Activated naive CD4-positive, alpha-beta T cell treated with anti-CD3 and anti-CD28 coated beads, Interleukin-2, amount 50 U/mL, for 16 hours (primary cell): ENCODE measurements at regions not wholly inside any gene's neighbourhood (a gene's known extent, or its start where the extent isn't known, plus 50 kb on each side); places are given as distances from the start of the nearest gene placed in this dataset.

ENCODE experiments used
- DNase-seq: peaks from one replicate; pipeline ENCODE4 v3.0.0-alpha.2; 2020

DNA sequence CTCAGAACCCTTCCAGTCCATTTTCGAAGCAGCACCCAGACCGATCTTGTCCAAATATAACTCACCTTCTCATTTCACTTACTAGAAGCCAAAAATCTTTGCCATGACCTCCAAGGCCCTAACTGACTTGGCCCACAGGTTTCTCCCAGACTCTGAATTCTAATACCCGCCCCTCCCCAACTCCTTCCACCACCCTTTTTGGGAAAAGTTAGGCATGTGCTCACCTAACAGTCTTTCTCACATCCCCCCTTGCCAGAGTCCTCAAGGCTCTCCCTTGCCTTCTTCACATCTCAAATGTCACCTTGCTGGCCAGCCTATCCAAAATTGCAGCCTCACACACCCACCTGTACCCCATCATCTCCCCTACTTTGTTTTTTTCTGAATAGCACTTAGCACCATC, 369.3 kb downstream of the NXPE2 start:
- DNase-seq = no peak

DNA sequence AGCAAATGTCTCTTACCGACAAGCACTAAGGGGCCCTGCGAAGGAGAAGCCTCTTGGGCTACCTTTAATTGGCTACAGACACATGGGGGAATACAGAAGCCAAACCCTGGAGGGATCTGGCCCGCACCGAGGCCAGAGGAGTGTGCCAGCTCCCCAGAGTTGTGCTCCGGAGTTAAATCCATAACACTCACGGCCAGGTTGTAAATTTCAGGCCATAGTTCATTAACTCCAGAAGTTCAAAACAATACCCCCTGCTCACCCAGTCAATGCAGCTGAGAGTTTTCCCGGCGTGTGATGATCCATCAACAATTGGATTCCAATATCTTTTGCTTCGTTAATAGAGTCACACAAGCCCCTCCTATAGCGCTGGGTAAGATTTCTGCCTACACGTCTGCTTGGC, 371.5 kb downstream of the NXPE2 start:
- no peak for DNase-seq

DNA sequence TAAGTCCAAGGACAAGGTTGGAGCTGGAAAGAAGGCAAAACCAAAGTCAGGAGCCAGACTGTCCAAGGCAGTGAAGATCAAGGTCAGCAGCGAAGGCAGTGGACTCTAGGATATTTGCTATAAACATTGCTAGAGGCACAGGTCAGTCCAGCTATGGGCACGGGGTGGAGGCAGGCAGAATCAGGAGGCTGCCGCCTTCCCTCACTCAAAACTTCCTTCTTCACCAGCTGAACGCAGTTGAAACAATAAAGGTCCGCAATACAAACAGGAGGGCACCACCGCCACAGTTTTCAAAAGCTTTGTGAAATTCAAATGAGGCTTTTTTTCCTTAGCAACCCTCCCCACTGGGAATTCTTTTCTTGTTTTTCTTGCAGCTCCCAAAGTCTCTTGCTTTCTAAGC, 372.4 kb downstream of the NXPE2 start:
- DNase-seq = no peak

DNA sequence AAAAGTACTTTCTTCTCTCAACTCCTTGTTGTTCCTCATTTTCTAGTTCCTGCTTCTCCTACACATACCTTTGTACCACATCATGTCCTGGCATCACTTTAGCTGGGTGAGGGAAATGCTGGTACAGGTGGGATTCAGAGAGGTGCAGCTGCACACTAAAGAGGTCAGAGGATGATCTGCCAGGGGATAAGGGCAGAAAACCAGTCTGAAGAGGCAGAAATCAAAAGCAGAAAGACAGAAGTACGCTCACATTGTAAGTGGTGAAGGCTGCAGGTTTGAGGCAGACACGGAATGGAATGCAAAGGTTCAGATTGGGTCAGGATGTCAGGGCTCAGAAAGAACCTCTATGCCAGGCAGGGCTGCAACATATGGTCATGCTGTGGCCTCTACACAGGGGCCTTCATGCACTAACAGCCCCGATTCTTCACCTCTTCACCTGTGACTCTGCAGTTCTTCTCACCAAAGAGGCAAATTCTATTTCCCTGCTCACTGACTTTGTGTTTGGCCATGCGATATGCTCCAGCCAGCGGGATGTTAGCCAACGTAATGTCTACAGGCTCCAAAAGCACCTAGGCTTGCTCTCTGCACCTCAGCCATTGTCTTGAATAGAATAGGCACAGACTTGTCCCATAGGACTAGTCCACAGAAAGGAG, 373.7 kb downstream of the NXPE2 start:
- DNase-seq = no peak

DNA sequence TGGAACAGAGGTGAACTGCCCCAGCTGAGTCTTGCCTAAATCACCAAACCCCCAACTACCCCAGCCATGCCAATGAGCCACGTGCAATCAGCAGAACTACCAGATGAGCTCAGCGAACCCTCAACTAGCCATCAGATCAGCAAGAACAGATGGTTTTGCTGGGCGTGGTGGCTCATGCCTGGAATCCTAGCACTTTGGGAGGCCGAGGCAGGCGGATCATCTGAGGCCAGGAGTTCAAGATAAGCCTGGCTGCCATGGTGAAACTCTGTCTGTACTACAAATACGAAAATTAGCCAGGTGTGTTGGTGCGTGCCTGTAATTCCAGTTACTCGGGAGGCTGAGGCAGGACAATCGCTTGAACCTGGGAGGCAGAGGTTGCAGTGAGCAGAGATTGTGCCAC, 374.3 kb downstream of the NXPE2 start:
- no peak for DNase-seq

DNA sequence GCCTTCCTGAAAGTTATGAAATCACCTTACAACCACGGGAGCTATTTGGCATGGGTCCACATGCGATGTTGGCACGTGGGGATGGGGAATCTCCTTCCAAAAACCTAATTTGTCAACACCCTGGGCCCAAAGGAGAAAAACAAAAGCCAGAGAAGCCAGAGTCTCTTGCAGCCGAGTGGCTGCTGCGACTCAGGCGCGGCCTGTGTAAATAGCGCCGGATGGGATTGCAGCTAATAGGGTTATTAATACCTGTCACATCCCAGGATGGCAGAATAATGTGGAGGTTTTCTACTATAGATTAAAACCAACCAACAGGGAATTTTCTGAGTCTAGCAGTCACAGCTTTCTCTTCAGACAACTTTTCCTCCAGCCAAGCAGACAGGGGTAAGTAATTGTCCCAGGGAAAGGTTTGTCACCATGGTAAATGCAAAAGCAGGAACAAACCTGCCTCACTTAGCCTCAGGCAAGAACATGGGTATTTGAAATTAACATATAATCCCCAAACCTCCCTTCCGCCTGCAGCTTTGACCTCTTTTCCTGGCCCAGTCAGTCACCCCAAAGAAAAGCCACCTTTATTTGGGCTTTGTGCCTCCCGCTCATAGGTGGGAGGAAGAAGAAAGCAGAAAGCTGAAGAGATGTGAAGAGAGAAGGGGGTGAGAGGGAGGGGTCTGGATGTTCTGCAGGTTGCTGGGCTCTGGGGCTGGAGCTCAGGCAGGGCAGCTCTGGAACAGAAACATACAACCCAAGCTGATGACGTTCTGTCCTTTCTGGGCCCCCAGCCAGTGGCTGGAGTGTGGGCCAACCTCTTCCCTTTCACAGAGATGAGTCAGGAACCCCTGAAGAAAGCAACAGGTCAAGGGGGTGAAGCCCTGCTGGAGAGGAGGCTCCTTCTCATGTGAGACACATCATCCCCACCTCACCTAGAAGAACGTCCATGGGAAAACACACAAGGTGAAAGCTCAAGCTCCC, 376.5 kb downstream of the NXPE2 start:
- DNase-seq = no peak

DNA sequence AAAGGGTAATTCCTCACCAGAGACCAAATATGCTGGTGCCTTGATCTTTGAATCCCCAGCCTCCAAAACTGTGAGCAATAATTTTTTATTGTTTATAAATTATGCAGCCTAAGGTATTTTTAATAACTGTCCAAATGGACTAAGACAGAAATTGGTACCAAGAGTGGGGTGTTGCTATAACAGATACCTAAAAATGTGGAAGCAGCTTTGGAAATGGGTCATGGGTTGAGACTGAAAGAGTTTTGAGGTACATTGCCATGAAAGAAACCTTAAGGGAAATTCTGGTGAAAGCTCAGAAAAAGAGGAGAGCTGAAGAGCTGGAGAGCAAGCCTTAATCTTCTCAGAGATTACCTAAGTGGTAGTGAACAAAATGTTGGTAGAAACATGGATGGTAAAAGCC, 378.2 kb downstream of the NXPE2 start:
- no peak for DNase-seq

DNA sequence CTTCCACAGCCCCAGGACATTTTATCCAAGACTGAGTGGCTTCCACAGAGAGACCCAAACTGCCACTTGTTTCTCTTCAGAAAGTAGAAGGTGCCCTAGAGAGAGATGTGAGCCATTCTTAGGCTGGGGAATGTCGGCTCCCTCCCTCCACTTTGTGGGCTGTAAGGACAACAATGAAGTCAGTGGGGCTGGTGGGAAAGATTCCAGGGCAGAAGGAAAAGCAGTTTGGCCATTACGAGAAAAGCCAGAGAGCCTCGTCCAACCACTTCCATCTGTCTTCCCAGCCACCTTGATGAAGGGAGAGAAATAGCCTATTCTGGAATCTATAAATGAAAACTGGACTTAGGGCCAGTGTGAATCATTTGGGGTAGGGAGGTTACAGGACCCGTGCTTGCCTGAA, 382.5 kb downstream of the NXPE2 start:
- no peak for DNase-seq

DNA sequence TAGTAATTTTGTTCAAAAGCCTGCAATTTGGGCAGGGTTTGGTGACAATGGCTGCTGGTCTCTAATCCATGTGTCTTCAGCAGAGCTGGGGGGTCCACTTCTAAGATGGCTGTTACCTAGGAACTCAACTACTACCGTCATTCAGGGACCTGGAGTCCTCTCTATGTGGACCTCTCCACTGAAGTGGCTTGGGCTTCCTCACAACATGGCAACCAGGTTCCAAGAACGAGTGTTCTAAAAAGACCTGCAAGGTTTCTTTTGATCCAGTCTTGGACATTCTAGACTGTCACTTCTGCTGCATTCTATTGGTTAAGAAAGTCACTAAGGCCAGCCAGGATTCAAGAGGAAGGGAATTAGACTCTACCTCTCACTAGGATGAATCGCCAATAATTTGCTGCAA, 387.0 kb downstream of the NXPE2 start:
- no peak for DNase-seq

DNA sequence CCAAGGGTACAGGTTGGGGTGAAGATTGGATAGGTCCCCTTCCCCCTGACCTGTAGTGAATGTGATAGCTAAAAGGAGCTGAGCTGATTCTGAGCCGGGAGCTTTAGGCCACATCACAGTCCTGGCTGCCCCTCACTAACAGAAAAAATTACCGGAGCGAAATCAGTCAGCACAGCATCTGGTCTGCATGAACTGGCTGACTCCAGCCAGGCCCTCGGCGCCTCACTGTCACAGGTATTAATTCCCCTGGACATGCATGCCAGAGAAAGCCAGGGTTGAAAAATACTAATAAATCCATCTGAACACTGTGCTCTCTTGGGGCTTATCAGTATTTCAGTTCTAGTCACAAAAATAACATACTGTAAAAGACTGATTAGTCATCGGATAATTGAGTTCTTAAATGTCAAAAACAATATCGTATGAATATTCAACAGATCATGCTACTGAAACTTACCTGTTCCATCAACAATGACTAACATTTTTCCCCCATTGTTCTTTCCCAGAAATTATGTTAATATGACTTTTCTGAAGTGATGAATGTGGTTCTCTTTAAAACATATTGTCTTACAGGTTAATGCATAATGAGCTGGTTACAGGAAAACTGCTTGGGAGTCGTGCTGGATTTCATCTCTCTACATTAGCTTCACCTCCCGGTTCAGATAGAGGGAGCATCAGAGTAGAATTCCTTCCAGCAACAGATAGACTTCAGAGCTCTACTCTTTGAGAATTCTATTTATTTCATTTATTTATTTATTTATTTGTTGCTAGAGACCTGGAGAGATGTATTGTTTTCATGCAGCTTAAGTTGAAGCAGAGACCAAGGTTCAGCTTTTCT, 387.7 kb downstream of the NXPE2 start:
- no peak for DNase-seq

DNA sequence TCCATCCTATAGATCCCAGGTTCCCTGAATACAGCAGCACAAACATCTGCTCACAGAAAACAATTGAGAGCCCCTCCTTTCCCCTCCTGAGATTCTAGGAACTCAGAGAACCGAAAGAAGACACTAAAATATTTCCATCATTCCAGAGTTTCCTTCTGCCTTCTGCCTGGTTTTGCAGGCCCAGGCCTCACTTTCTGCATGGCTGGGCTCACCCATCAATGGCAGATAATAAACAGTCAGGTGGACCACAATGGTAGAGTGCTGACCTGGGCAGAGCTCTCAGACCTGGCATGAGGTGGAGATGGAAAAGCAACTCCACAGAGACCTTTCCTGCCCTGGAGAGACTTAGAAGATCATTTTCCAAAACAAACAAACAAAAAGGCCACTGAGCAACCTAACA, 389.1 kb downstream of the NXPE2 start:
- no peak for DNase-seq

DNA sequence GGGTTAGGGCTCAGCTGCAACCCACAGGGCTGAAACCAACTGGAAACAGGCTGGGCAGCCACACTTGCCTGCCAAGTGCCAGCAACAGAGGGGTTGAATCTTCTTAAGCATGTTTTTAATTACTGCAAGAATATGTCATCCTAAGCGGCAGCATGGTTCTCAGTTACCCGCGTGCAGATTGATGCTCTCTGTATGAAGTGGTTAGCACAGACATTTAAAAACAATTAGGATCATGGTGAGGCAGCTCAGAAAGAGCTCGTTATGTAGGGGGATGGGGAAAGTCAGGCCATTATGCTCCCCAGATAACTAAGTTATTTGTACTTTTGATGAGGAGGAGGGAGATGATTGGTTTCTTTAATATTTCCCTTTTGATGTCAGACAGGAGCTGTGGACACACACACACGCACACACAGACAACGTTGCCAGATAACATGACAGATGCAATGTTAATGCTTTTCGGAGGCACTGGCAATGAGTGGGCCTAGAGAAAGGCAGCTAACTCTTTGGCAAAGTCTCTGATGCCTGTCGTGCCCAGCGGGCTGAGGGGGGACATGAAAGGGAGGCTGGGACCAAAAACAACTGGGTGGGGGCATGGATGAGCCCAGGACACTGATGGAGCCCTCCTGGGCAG, 389.7 kb downstream of the NXPE2 start:
- no peak for DNase-seq

DNA sequence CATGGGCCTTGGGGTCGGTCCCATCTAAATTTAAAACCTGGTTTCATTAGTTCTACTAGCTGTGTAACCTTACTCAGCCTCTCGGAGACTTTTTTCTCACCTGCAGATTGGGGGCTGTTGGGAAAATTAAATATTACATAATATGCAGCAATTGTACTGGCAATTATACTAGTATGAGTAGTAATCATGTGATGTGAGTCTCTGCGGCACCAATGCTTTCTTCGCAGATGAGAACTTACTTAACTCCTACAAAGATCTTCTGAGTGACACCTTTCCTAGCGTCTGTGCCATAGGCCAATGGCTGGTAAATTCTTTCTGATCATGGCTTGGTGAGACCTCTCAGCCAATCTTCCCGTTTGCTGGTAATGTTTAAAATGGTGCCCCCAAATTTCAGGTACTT, 391.3 kb downstream of the NXPE2 start:
- DNase-seq = no peak

DNA sequence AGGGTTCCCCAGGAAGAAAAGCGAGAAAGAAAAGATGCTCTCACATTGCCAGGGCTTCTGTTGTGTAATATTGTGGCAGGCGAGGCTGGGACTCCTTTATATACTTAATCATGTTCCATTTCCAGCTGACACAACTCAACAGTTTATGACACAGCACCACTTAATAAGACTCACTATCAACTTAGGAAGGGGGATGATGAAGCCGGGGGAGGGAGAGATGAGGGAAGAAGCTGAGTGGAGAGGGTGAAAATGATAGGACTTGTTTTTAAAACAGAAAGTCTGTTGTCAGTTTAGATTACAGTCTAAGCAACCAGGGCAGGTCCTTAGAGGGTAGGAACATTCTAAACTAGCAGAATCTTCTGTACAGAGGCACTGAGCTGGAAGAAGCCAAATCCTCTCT, 397.0 kb downstream of the NXPE2 start:
- no peak for DNase-seq

DNA sequence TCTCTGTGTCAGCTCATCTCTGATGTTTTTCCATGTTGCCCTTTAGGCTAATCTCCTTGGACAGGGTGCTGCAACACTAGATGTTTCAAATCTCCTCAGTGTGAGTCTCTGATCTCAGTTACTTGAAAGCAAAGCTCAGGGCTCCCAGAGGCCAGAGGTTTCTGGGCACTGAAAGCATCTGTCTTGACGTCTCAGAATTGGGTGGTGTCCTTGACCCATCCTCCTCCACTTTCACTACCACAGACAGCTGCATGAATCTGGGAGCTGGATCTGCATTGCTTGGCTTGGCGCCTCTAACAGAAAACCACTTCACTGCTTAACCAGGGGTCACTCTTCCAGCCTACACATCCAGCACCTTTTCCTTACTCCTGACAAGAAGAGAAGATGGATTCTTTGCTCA, 399.4 kb downstream of the NXPE2 start:
- no peak for DNase-seq

DNA sequence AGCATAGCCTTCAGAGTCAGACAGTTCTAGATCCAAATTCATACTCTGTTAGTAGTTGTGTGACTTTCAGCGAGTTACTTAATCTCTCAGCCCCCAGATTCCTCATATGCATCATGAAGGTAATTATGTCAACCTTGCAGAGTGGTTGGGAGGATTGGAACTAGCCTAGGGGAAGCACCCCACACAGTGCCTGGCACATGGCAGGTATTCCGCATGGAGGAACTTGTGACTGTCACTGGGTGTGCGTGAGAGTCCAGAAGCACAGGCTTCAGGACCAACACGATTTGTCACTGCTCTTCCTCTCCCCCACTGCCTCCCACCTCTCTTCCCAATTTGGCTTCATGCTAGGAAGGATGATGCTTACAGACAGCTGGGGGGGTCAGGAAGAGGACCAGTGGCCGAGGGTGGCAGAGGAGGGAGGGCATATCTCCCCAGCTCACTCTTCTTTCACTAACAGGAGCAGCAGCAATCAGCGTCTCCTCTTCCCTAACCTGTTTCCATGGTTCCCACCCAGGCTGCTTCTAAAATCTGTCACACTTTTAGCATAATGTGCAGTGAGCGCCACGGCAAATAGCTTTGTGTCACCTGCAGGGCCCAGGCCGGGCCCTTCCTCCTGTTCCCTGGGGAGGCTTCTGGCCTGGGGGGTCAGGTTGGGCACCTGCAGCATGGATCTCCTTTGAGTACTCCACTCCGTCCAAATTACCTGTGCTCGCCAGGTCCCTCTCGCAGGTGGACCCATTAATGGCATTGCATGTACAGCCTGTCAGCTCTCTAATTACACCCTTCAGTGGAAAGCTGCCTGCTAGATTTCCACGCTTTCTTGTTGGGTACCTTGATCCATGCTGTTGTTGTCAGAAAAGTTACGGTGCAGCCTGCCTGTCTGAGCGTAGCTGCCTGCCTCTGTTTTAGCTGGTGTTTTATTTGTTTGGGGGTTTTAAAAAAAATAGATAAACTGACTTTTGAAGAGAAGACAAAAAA, 400.4 kb downstream of the NXPE2 start:
- no peak for DNase-seq

DNA sequence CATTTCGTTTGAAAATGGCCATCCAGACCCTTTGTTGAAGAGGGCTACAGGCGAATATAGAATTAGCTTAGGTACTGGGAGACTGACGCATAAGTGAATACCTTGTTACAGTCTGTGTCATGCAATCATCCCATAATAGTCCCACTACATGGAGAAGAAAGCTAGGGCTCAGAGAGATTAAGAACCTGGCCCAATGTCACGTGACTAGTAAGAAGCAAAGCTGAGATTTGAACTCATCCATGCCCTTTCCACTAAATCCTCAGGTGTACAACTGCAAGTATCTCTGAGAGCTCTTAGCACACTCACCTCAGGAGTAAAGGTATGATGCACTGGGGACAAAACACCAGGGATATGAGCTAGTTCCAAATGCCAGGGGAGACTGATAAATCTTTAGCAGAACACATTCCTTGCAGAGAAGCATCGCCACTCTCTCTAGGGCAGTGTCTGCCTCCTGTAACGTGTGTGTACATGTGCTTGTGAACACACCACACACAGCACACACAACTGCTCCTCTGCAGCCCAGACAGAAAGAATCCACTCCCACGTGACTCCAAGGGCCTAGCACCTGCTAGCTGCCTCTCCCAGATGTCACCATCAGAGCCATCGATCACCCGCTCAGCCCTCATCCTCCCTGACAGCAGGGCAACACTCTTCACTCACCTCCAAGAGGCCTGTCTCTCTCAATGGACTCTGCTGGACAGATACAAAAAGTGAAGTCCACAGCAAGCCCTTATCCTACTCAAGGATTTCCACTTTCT, 402.8 kb downstream of the NXPE2 start:
- no peak for DNase-seq

DNA sequence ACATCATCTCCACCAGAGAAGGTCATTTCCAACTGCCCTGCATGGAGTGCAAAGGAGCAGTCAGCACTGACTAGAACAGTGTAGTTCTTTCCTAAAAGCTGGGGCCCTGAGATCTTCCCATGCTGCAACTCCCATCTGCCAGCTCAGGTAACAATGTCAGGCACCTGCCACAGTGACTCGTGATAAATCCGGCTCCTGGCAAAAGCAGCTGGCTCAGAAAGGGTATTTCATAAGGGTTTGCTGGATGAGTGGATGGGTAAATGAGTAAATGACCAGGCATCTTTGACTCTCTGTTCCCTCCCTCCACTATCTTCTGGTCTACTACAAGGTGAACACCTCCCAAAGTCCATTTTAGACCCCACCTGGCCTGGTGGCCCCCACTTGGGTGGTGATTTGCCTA, 403.6 kb downstream of the NXPE2 start:
- no peak for DNase-seq

DNA sequence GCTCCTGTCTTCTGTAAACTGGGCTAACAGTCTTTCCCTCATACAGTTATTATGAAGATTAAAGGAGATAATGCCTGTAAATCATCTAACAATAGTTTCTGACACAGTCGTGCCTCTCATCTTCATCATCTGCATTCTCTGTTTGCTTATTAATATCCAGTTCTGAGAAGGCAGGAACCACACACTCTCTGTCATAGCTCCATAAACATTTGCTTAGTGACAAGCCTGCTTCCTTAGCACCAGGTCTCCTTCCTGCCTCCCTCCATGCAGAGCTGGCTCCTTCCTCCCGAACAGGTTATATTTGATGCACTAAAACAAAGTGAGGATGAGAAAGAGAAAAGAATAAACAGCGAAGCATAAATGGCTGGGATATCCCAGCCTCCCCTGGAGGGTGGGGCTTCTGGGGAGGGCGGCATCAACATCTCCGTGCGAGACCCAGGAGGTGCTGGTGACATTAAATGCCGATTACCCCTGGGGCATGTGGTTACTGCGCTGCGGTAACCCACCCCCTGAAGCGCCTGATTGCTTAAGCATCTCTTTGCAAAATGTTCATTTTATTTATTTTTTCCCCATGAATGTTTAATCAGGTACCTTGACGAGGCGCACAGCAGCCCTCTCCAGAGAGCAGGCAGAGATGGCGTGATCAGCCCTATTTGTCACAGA, 404.9 kb downstream of the NXPE2 start:
- DNase-seq = no peak

DNA sequence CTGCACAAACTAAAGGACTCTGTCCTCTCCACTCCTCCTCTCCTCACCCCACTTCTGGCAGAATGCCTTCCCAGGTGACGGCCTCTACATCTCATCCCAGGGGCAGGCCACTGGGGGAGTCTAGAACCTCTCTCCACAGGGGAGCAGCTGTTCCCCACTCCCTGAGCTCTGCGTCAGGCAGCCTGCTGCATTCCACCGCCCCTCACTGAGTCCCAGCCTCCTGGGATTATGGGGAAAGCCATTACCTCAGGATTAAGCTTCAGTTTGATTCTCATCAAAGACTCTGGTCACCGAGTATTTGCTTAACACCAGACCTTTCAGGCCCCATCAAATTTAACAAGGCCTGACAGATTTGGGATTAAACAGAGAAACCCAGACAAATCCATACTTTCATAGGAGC, 405.9 kb downstream of the NXPE2 start:
- no peak for DNase-seq
